ENCODE measurements at regions not wholly inside any gene's neighbourhood (a gene's known extent, or its start where the extent isn't known, plus 50 kb on each side); places are given as distances from the start of the nearest gene placed in this dataset.

DNA sequence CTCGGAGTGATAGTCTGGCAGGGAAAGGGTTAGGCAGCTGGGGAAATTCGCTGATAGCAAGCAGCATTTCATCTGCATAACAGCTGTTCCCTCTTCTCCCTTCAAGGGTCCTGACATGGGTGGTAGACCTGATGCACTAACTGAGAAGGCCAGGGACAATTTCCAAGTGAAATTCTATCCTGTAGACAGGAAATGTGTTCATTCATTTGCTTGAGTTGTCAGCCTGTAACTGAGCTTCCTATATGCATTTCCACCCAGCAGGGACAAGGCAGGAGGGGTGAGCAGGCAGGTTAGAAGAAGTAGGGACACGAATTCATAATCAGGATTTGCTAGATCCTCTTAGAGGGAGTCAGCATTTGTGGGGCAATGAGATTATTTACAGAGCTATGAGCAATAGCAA is 154.3 kb upstream of the NCAM1 start:
- Histone ChIP-seq H3K4me1 (no peaks in the 10 kb centered on the region), H3K9me3 (no peaks in the 10 kb centered on the region), H3K4me3 (no peak overlapping the region), H3K27me3 (ENCODE audit: low read depth) (no peaks in the 10 kb centered on the region), H3K27ac (no peak overlapping the region), H3K36me3 (no peaks in the 10 kb centered on the region)
- intact Hi-C loops (cut with DNase I), result no loop called here
- TF ChIP-seq, protein P1, sequence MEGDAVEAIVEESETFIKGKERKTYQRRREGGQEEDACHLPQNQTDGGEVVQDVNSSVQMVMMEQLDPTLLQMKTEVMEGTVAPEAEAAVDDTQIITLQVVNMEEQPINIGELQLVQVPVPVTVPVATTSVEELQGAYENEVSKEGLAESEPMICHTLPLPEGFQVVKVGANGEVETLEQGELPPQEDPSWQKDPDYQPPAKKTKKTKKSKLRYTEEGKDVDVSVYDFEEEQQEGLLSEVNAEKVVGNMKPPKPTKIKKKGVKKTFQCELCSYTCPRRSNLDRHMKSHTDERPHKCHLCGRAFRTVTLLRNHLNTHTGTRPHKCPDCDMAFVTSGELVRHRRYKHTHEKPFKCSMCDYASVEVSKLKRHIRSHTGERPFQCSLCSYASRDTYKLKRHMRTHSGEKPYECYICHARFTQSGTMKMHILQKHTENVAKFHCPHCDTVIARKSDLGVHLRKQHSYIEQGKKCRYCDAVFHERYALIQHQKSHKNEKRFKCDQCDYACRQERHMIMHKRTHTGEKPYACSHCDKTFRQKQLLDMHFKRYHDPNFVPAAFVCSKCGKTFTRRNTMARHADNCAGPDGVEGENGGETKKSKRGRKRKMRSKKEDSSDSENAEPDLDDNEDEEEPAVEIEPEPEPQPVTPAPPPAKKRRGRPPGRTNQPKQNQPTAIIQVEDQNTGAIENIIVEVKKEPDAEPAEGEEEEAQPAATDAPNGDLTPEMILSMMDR (IDR thresholded peaks at IDR 0.05), result no peak
- ATAC-seq (no peak), DNase-seq (no peak)

DNA sequence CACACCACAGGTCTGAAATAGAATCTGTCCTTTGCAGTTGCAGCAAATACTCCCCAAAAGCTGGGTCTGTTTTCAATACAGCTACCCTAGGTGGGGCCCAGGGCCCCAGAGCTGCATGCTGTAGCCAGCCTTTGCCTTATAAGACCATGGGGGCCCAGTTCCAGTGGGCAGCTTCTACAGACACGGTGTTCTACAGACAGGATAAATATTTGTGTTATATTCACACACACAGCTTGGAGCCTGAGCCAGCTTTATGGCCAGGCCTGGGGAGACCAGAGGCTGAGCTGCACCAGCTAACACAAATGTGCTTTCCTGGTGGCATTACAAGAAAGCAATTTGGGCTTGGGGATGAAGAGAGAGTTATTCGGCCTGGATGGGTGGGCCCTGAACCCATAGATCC is 151.8 kb upstream of the NCAM1 start:
- TF ChIP-seq, protein P1 (IDR thresholded peaks at IDR 0.05), result no peak
- Histone ChIP-seq H3K9me3 (no peaks in the 10 kb centered on the region), H3K36me3 (no peaks in the 10 kb centered on the region), H3K27me3 (ENCODE audit: low read depth) (no peaks in the 10 kb centered on the region), H3K4me3 (no peak overlapping the region), H3K4me1 (no peaks in the 10 kb centered on the region), H3K27ac (no peak overlapping the region)
- DNase-seq (no peak), ATAC-seq (no peak)
- intact Hi-C loops (cut with DNase I), result no loop called here

GRCh38 chr11:112810951-112811350 is 150.3 kb upstream of the NCAM1 start:
- Histone ChIP-seq H3K4me3 (no peak overlapping the region), H3K27me3 (ENCODE audit: low read depth) (no peaks in the 10 kb centered on the region), H3K9me3 (no peaks in the 10 kb centered on the region), H3K36me3 (no peaks in the 10 kb centered on the region), H3K4me1 (no peaks in the 10 kb centered on the region), H3K27ac (no peak overlapping the region)
- DNase-seq, result no peak
- ATAC-seq, result no peak
- TF ChIP-seq, protein P1 (IDR thresholded peaks at IDR 0.05), result no peak
- intact Hi-C loops (cut with DNase I), result no loop called here

DNA sequence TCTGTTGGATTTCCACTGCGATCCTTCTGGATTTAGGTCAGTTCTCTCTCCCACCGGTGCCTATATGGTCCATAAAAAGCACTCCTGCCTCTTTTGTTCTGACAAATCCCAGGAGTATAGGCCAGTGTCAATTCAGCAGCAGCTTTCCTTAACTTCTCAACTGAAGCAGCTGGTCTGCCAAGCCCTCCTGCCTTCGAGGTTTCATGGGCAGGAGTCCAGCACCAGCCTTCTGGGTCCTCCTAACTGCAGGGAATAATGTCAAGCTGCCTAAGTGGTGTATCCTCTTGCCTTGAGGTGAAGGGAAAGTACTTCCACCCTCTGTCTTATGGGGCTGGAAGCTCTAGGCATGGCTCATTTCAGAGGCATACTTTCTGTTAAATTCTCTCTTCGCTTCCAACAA is 149.4 kb upstream of the NCAM1 start:
- Histone ChIP-seq H3K36me3 (no peaks in the 10 kb centered on the region), H3K9me3 (no peaks in the 10 kb centered on the region), H3K27me3 (ENCODE audit: low read depth) (no peaks in the 10 kb centered on the region), H3K4me1 (no peaks in the 10 kb centered on the region), H3K27ac (no peak overlapping the region), H3K4me3 (no peak overlapping the region)
- intact Hi-C loops (cut with DNase I), result no loop called here
- ATAC-seq, result no peak
- TF ChIP-seq, protein P1 (IDR thresholded peaks at IDR 0.05), result no peak
- DNase-seq, result no peak

DNA sequence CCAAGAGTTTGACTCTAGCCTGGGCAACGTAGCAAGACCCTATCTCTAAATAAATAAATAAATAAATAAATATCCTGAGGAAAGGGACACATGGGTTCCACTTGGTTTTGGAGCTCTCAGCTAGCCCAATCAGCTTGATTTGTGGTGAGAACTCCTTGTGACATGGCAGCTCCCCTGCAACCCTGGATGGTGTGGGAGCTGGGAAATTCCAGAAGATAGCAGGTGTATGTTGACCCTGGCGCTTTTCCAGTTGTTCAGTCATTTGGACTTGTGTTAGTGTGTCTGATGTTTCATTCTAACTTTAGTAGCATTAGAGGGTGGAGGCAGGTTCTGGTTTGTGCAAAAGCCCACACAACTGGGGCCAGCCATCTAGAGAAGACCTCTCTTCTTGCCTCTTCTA is 148.5 kb upstream of the NCAM1 start:
- ATAC-seq (no peak), DNase-seq (no peak)
- H3K4me1 ChIP-seq, result no peaks in the 10 kb centered on the region
- no peaks in the 10 kb centered on the region for H3K9me3 ChIP-seq
- H3K36me3 ChIP-seq, result no peaks in the 10 kb centered on the region
- intact Hi-C loops (cut with DNase I), result no loop called here
- H3K4me3 ChIP-seq, result no peak overlapping the region
- no peak overlapping the region for H3K27ac ChIP-seq
- TF ChIP-seq, protein P1 (IDR thresholded peaks at IDR 0.05), result no peak
- H3K27me3 ChIP-seq (ENCODE audit: low read depth), result no peaks in the 10 kb centered on the region

DNA sequence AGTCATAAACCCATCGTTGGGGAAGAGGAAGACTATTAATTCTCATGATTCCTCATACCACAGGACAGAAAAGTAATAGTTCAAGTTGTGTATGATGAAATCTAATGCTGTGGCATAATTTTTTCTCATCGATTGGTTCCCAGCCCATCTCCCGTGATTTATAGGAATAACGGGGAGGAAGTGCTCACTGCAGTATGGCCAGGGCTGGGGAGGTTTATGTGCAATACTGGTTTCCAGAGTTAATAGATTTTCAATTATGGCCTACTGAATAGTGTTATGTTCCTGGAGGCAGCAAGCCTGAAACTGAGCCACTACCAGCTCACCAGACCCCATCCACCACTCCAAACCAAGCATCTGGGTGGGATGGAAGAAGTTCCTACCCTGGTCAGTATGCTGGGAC is 147.1 kb upstream of the NCAM1 start:
- ATAC-seq (no peak), DNase-seq (no peak)
- Histone ChIP-seq H3K27ac (no peak overlapping the region), H3K27me3 (ENCODE audit: low read depth) (no peaks in the 10 kb centered on the region), H3K36me3 (no peaks in the 10 kb centered on the region), H3K9me3 (no peaks in the 10 kb centered on the region), H3K4me1 (no peaks in the 10 kb centered on the region), H3K4me3 (no peak overlapping the region)
- TF ChIP-seq, protein P1 (IDR thresholded peaks at IDR 0.05), result no peak
- intact Hi-C loops (cut with DNase I), result no loop called here

All from lower lobe of right lung (tissue), 2 donors.